Epithelial cell of esophagus (primary cell): ENCODE measurements at regions not wholly inside any gene's neighbourhood (a gene's known extent, or its start where the extent isn't known, plus 50 kb on each side); places are given as distances from the start of the nearest gene placed in this dataset.

Source experiments
- DNase-seq: peaks from one replicate; pipeline ENCODE4 v3.0.0; 2010; ENCODE audit warnings: low read depth
- H3K4me3 ChIP-seq: 2 replicates; pipeline ENCODE4 v1.5.1; 2011; ENCODE audit warnings: mild to moderate bottlenecking, low read length, control low read depth
- TF ChIP-seq, protein P1 (sequence below): IDR thresholded peaks from 2 replicates; pipeline ENCODE4 v1.5.1; 2011; ENCODE audit warnings: low read depth, mild to moderate bottlenecking, low read length, control low read depth, inconsistent platforms; ENCODE audit not compliant: insufficient read depth; ENCODE audit errors: missing control alignments

DNA sequence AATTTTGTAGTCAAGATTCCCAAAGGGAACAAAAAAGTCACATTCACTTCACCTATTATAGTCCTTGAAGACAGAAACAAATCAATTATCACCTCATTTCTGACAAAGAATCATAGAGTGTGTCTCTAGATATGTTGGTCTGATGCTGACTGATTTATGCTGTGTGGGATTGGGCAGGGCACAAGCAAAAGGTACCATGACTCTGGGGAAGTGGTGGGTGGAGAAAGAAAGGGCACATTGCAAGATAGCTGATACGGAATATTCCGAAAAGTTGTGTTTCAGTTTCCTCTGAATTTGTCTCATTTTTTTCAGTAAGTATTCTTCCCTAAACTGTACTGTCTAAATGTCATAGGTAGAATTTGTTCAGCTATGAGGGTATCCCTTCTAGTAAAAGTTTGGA lies 268.0 kb downstream of the MREG start:
- DNase-seq, result no peak
- H3K4me3 ChIP-seq, result no peak overlapping the region
- TF ChIP-seq, protein P1, sequence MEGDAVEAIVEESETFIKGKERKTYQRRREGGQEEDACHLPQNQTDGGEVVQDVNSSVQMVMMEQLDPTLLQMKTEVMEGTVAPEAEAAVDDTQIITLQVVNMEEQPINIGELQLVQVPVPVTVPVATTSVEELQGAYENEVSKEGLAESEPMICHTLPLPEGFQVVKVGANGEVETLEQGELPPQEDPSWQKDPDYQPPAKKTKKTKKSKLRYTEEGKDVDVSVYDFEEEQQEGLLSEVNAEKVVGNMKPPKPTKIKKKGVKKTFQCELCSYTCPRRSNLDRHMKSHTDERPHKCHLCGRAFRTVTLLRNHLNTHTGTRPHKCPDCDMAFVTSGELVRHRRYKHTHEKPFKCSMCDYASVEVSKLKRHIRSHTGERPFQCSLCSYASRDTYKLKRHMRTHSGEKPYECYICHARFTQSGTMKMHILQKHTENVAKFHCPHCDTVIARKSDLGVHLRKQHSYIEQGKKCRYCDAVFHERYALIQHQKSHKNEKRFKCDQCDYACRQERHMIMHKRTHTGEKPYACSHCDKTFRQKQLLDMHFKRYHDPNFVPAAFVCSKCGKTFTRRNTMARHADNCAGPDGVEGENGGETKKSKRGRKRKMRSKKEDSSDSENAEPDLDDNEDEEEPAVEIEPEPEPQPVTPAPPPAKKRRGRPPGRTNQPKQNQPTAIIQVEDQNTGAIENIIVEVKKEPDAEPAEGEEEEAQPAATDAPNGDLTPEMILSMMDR, result no peak

GRCh38 chr2:215744514-215744913 lies 268.8 kb downstream of the MREG start:
- no peak overlapping the region for H3K4me3 ChIP-seq
- DNase-seq, result no peak
- TF ChIP-seq, protein P1, result no peak

DNA sequence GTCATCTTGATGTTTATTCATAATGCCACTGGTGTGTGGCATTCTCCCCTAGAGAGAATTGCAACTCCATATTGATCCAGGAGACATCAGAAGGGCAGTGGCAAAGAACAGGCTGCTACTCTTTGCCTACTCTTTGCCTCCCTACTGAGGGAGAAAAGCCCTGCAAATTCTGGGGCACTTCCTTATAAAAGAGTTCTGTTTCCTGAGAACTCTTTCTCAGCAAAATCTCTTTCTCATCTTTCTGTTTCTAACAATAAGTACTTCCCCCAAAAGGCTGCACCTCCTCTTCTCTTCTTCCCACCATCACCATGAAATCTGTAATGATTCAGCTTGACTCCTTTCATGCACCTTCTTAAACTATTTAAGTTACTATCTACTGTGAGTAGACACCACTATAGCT lies 270.3 kb downstream of the MREG start:
- TF ChIP-seq, protein P1, result no peak

GRCh38 chr2:215742021-215742420 lies 271.3 kb downstream of the MREG start:
- DNase-seq, result no peak
- H3K4me3 ChIP-seq, result no peak overlapping the region
- TF ChIP-seq, protein P1, result no peak

More for the DNA sequence above, 270.3 kb downstream of the MREG start:
- no peak overlapping the region for H3K4me3 ChIP-seq
- DNase-seq, result no peak

DNA sequence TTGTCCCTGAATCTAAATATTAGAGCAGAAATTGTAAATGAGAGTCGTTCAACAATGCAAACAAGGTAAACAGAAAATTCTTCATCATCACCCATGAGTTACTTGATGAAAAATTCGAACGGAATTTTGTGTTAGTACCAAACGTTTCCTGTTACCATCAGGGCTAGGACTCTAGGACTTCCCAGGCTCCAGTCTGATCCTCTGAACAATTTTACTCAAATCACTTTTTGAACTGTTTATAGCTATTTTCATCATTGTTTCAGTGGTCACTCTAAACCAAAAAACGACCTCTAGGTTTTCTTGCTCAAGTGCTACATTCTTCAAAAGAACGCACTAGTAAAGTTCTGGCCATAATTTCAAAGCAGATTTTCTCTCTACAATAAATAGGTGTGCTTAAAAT lies 273.3 kb downstream of the MREG start:
- no peak for DNase-seq
- TF ChIP-seq, protein P1, result no peak
- H3K4me3 ChIP-seq, result no peak overlapping the region

- TF ChIP-seq, protein P1, result no peak
- DNase-seq, result no peak
Measured at GRCh38 chr2:215738351-215738750, 275.0 kb downstream of the MREG start.

GRCh38 chr2:215737477-215737876 lies 275.9 kb downstream of the MREG start:
- no peak for DNase-seq
- TF ChIP-seq, protein P1, result no peak
- no peak overlapping the region for H3K4me3 ChIP-seq

More at GRCh38 chr2:215738351-215738750, 275.0 kb downstream of the MREG start:
- H3K4me3 ChIP-seq, result no peak overlapping the region
